Fibroblast of lung (primary cell): ENCODE measurements at regions not wholly inside any gene's neighbourhood (a gene's known extent, or its start where the extent isn't known, plus 50 kb on each side); places are given as distances from the start of the nearest gene placed in this dataset.
"Not testable (repeated sequence)": the region's sequence is repeated elsewhere in the genome, so short reads cannot be mapped to it uniquely, and the experiment has no call there.

ENCODE experiments used
- DNase-seq, 2 donors: peaks; one replicate each; pipeline versions ENCODE4 v3.0.0 to v3.0.0-alpha.2; 2010; ENCODE audit warnings: low read depth in 2 of 2
- H2AFZ ChIP-seq: 2 replicates; pipeline ENCODE4 v1.5.1; 2012; ENCODE audit warnings: low read length, control low read depth, inconsistent platforms
- H3K27ac ChIP-seq: 2 replicates; pipeline ENCODE4 v1.5.1; 2011; ENCODE audit warnings: low read length, control low read depth; ENCODE audit not compliant: insufficient read depth
- H3K27me3 ChIP-seq: 2 replicates; pipeline ENCODE4 v1.5.1; 2011; ENCODE audit warnings: mild to moderate bottlenecking, low read length; ENCODE audit not compliant: control insufficient read depth, insufficient read depth
- H3K36me3 ChIP-seq: 2 replicates; pipeline ENCODE4 v1.5.1; 2011; ENCODE audit warnings: low read length; ENCODE audit not compliant: control insufficient read depth, insufficient read depth
- H3K4me1 ChIP-seq: 2 replicates; pipeline ENCODE4 v1.5.1; 2011; ENCODE audit warnings: low read length; ENCODE audit not compliant: control insufficient read depth, insufficient read depth; ENCODE audit errors: extremely low read depth
- H3K4me2 ChIP-seq: 2 replicates; pipeline ENCODE4 v1.5.1; 2011; ENCODE audit warnings: low read length, control low read depth; ENCODE audit not compliant: insufficient read depth; ENCODE audit errors: extremely low read depth
- H3K4me3 ChIP-seq, 4 experiments: fragments of 200-600 bp in 1 of 4; sonication (generic) in 1 of 4; replicated peaks in 1 of 4; 2 replicates each; pipeline ENCODE4 v1.5.1; 2011 to 2016; ENCODE audit warnings: low read length in 4 of 4, low read depth in 3 of 4, mild to moderate bottlenecking in 3 of 4, control low read depth in 2 of 4, inconsistent platforms in 1 of 4, mixed read lengths in 1 of 4; ENCODE audit not compliant: insufficient read depth in 1 of 4; ENCODE audit errors: control extremely low read depth in 1 of 4
- H3K79me2 ChIP-seq: 2 replicates; pipeline ENCODE4 v1.5.1; 2012; ENCODE audit warnings: mild to moderate bottlenecking, low read length, inconsistent platforms; ENCODE audit not compliant: control insufficient read depth, insufficient read depth
- H3K9ac ChIP-seq: 2 replicates; pipeline ENCODE4 v1.5.1; 2011; ENCODE audit warnings: mild to moderate bottlenecking, low read length, control low read depth; ENCODE audit not compliant: insufficient read depth
- H3K9me3 ChIP-seq: 2 replicates; pipeline ENCODE4 v1.5.1; 2012; ENCODE audit warnings: low read depth, low read length; ENCODE audit not compliant: control insufficient read depth, insufficient read depth
- H4K20me1 ChIP-seq: 2 replicates; pipeline ENCODE4 v1.5.1; 2011; ENCODE audit warnings: low read length; ENCODE audit not compliant: control insufficient read depth, insufficient read depth; ENCODE audit errors: extremely low read depth
- EZH2 ChIP-seq: IDR thresholded peaks from 2 replicates; pipeline ENCODE4 v1.5.1; 2012; ENCODE audit warnings: low read length, control low read depth, mild to moderate bottlenecking; ENCODE audit errors: missing control alignments
- TF ChIP-seq, protein P1 (sequence below), 2 donors: IDR thresholded peaks in 1 of 2; conservative IDR thresholded peaks in 1 of 2; 1 replicate in 1 of 2; 2 replicates in 1 of 2; pipeline ENCODE4 v1.5.1; 2011 to 2012; ENCODE audit warnings: low read length in 2 of 2, control low read depth in 1 of 2, inconsistent platforms in 1 of 2, low read depth in 1 of 2, mild to moderate bottlenecking in 1 of 2

DNA sequence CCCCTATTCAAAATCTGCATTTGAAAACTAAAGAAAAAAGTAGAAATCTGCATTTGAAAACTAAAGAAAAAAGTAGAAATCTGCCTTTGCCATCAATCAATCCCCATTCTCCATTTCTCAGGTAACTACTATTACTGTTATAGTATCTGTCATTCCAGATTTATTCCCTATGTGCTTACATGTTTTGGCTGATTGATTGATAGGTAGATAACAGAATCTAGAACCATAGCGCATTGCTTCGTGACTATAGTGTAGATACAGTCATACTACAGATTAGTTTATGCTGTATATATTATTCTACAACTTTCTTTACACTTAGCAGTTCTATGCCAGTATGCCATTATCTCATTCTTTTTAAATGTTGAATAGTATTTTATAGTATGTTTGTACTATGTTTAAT lies 163.0 kb downstream of the SIM1 start:
- H3K79me2 ChIP-seq: no peaks in the 10 kb centered on the region
- no peaks in the 10 kb centered on the region for H3K36me3 ChIP-seq
- TF ChIP-seq, protein P1, sequence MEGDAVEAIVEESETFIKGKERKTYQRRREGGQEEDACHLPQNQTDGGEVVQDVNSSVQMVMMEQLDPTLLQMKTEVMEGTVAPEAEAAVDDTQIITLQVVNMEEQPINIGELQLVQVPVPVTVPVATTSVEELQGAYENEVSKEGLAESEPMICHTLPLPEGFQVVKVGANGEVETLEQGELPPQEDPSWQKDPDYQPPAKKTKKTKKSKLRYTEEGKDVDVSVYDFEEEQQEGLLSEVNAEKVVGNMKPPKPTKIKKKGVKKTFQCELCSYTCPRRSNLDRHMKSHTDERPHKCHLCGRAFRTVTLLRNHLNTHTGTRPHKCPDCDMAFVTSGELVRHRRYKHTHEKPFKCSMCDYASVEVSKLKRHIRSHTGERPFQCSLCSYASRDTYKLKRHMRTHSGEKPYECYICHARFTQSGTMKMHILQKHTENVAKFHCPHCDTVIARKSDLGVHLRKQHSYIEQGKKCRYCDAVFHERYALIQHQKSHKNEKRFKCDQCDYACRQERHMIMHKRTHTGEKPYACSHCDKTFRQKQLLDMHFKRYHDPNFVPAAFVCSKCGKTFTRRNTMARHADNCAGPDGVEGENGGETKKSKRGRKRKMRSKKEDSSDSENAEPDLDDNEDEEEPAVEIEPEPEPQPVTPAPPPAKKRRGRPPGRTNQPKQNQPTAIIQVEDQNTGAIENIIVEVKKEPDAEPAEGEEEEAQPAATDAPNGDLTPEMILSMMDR (conservative IDR thresholded peaks at IDR 0.05 in 1 of 2, IDR thresholded peaks at IDR 0.05 in 1 of 2; ENCODE audit: low read depth in 1 of 2, low read length in 2 of 2): no peak
- no peak for TF ChIP-seq EZH2
- no peak for DNase-seq
- H2AFZ ChIP-seq: no peak overlapping the region
- H3K4me3 ChIP-seq: no peak overlapping the region
- H3K27ac ChIP-seq: no peak overlapping the region
- no peak overlapping the region for H3K9ac ChIP-seq
- H3K9me3 ChIP-seq: no peaks in the 10 kb centered on the region
- no peaks in the 10 kb centered on the region for H4K20me1 ChIP-seq
- no peak overlapping the region for H3K4me2 ChIP-seq
- no peaks in the 10 kb centered on the region for H3K27me3 ChIP-seq
- peaks cover 6% of the 10 kb centered on the region for H3K4me1 ChIP-seq

DNA sequence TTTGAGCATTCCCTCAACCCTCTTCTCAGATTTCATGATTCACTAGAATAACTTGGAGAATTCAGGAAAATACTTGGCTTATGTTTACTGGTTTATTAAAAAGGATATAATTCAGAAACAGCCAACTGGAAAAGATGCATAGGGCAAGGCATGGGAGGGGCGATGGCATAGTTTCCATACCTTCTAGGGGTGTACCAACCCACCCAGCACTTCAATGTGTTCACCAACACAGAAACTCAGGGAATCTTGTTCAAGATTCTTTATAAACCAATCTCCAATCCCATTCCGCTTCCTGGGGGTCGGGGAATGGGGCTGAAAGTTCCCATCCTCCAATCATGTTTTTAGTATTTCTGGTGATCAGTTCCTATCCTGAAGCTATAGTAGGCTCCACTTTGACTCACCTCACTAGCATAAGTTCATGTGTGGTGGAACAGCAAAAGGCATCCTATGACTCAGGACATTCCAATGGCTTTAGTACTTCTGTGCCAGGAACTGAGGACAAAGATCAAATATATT lies 164.4 kb downstream of the SIM1 start:
- H3K9ac ChIP-seq: no peak overlapping the region
- no peaks in the 10 kb centered on the region for H3K36me3 ChIP-seq
- H3K4me3 ChIP-seq: no peak overlapping the region
- H4K20me1 ChIP-seq: no peaks in the 10 kb centered on the region
- no peak for TF ChIP-seq EZH2
- TF ChIP-seq, protein P1 (conservative IDR thresholded peaks at IDR 0.05 in 1 of 2, IDR thresholded peaks at IDR 0.05 in 1 of 2; ENCODE audit: low read depth in 1 of 2, low read length in 2 of 2): no peak
- H3K4me2 ChIP-seq: peak overlapping the region; percentile 33
- peak overlapping the region; percentile 75 for H3K27ac ChIP-seq
- no peaks in the 10 kb centered on the region for H3K27me3 ChIP-seq
- DNase-seq: peak; percentile 87 to 99
- H3K79me2 ChIP-seq: no peaks in the 10 kb centered on the region
- no peaks in the 10 kb centered on the region for H3K9me3 ChIP-seq
- H2AFZ ChIP-seq: no peak overlapping the region
- H3K4me1 ChIP-seq: peaks cover 10% of the 10 kb centered on the region

DNA sequence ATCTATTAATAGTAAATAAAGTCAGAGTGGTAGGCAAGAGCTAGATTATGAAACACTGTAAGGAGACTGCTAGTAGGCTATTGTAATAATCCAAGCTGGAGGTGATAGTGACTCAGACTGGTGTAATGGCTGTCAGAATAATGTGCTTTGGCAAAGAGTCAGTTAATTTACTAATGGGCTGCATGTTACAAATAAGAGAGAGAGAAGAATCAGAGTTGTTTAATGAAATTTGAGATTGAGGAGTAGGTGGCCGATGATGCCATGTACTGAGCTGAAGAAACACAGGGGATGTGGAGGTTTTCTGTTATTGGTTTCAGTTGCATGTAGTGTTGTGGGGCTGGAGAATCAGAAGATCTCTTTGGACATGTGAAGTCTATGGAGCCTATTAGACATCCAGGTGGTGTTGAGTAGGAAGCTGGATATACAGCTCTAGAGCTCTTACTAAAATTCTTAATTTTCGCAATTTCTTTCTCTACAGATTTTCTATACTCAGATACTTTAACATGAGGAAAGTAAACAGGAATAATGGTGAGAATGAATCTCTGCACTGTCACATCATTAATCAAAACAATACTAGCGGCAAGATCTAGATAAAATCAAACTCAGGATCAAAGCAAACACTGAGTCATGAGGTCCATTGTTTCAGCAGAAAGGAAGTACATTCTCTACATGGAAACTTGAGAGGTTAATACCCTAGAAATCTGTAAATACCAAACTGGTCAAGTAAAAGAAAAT lies 167.7 kb downstream of the SIM1 start:
- Histone ChIP-seq H3K27ac (no peak overlapping the region), H3K4me3 (no peak overlapping the region), H3K36me3 (no peaks in the 10 kb centered on the region), H3K9me3 (no peaks in the 10 kb centered on the region), H2AFZ (no peak overlapping the region), H3K27me3 (no peaks in the 10 kb centered on the region), H3K4me2 (no peak overlapping the region), H3K4me1 (peaks cover 10% of the 10 kb centered on the region), H4K20me1 (no peaks in the 10 kb centered on the region), H3K79me2 (no peaks in the 10 kb centered on the region), H3K9ac (no peak overlapping the region)
- TF ChIP-seq, protein P1 (conservative IDR thresholded peaks at IDR 0.05 in 1 of 2, IDR thresholded peaks at IDR 0.05 in 1 of 2; ENCODE audit: low read depth in 1 of 2, low read length in 2 of 2): no peak
- no peak for TF ChIP-seq EZH2
- DNase-seq: peak; percentile 88 to 91

DNA sequence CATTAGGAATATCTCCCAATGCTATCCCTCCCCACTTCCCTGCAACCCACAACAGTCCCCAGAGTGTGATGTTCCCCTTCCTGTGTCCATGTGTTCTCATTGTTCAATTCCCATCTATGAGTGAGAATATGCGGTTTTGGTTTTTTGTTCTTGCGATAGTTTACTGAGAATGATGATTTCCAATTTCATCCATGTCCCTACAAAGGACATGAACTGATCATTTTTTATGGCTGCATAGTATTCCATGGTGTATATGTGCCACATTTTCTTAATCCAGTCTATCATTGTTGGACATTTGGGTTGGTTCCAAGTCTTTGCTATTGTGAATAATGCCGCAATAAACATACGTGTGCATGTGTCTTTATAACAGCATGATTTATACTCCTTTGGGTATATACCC lies 169.5 kb downstream of the SIM1 start:
- H3K9me3 ChIP-seq, H3K27me3 ChIP-seq, H2AFZ ChIP-seq, H3K4me3 ChIP-seq, DNase-seq, H3K36me3 ChIP-seq, H3K79me2 ChIP-seq, H3K4me1 ChIP-seq, H3K27ac ChIP-seq, H4K20me1 ChIP-seq, H3K9ac ChIP-seq, H3K4me2 ChIP-seq: not testable (repeated sequence)
